Body of pancreas (tissue), 4 donors: ENCODE measurements at regions not wholly inside any gene's neighbourhood (a gene's known extent, or its start where the extent isn't known, plus 50 kb on each side); places are given as distances from the start of the nearest gene placed in this dataset.
"Not testable (repeated sequence)": the region's sequence is repeated elsewhere in the genome, so short reads cannot be mapped to it uniquely, and the experiment has no call there.

Experiments used
- ATAC-seq: fragments of 150-250 bp; one replicate; pipeline ENCODE4 v1.9.1; 2016
- DNase-seq, 4 donors: peaks; one replicate each; pipeline ENCODE4 v3.0.0-alpha.2; 2019
- H3K27ac ChIP-seq, 4 donors: fragments of 200-600 bp; sonication (generic); 1 replicate in 3 of 4; 2 replicates in 1 of 4; pipeline versions ENCODE4 v1.5.1 to v1.6.1; 2016 to 2019; ENCODE audit warnings: mild to moderate bottlenecking in 1 of 4, mixed read lengths in 1 of 4, moderate library complexity in 1 of 4
- H3K27me3 ChIP-seq, 2 donors: fragments of 200-600 bp; sonication (generic); one replicate each; pipeline ENCODE4 v1.6.0; 2016; ENCODE audit warnings: mild to moderate bottlenecking in 1 of 2
- H3K36me3 ChIP-seq, 2 donors: fragments of 200-600 bp; sonication (generic); replicated peaks in 1 of 2; 2 replicates each; pipeline ENCODE4 v1.5.1; 2016; ENCODE audit warnings: low read depth in 2 of 2; ENCODE audit not compliant: insufficient read depth in 1 of 2
- H3K4me1 ChIP-seq: fragments of 200-600 bp; sonication (generic); one replicate; pipeline ENCODE4 v1.6.0; 2016
- H3K4me3 ChIP-seq, 2 donors: fragments of 200-600 bp; sonication (generic); 1 replicate in 1 of 2; 2 replicates in 1 of 2; pipeline ENCODE4 v1.5.1; 2016 to 2019
- H3K9me3 ChIP-seq, 3 donors: fragments of 200-600 bp; sonication (generic); 1 replicate in 2 of 3; 2 replicates in 1 of 3; pipeline ENCODE4 v1.5.1; 2016
- POLR2A ChIP-seq, 3 donors: fragments of 450-650 bp; IDR thresholded peaks; one replicate each; pipeline ENCODE4 v1.6.1; 2016; ENCODE audit warnings: antibody characterized with exemption in 3 of 3, mild to moderate bottlenecking in 2 of 3
- WGBS, 2 donors: methylation state at CpG; one replicate each; pipeline ENCODE4 v1.1.5; 2017; 5-methylcytosine and 5-hydroxymethylcytosine counted together
- intact Hi-C: fragments of 100-400 bp; cut with DNase I; formaldehyde crosslinking; loops from one replicate; pipeline ENCODE4 v1.15.1; 2023
- TF ChIP-seq, protein P1 (sequence below), 7 experiments: fragments of 450-650 bp in 4 of 7; fragments of 200-600 bp in 3 of 7; sonication (generic) in 3 of 7; IDR thresholded peaks; one replicate each; pipeline ENCODE4 v1.5.1; 2016 to 2019; ENCODE audit warnings: antibody characterized with exemption in 7 of 7

DNA sequence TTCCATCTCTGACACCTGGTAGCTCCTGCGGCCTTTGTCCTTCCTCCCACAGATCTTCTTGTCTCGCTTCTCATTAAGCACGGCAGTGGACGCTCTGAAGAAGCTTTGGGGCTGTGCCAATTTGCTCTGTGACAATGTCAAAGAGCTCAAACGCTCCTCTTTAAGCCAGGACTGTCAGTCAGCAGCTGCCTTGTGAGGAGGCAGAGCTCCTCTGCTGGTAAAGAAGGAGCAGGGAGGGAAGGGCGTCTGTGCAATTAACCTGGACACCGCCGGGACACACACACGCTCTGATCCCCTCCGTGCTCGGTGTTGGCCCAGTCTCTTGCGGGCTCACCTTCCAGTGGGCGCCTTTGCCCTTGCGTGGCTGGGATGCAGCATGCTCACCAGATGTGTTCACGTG, 373.9 kb downstream of the BRD1 start:
- no peaks in the 10 kb centered on the region for H3K4me1 ChIP-seq
- WGBS, 2 donors, result 59 to 66% methylated on average over 15 of the region's 15 CpGs
- H3K9me3 ChIP-seq, result no peaks in the 10 kb centered on the region
- H3K4me3 ChIP-seq, result no peak overlapping the region
- intact Hi-C loops, result no loop called here
- DNase-seq (no peak), ATAC-seq (no peak)
- TF ChIP-seq POLR2A (IDR thresholded peaks at IDR 0.05), result no peak
- TF ChIP-seq, protein P1, sequence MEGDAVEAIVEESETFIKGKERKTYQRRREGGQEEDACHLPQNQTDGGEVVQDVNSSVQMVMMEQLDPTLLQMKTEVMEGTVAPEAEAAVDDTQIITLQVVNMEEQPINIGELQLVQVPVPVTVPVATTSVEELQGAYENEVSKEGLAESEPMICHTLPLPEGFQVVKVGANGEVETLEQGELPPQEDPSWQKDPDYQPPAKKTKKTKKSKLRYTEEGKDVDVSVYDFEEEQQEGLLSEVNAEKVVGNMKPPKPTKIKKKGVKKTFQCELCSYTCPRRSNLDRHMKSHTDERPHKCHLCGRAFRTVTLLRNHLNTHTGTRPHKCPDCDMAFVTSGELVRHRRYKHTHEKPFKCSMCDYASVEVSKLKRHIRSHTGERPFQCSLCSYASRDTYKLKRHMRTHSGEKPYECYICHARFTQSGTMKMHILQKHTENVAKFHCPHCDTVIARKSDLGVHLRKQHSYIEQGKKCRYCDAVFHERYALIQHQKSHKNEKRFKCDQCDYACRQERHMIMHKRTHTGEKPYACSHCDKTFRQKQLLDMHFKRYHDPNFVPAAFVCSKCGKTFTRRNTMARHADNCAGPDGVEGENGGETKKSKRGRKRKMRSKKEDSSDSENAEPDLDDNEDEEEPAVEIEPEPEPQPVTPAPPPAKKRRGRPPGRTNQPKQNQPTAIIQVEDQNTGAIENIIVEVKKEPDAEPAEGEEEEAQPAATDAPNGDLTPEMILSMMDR (IDR thresholded peaks at IDR 0.05), result no peak
- H3K36me3 ChIP-seq, result no peaks in the 10 kb centered on the region
- H3K27me3 ChIP-seq, result no peaks in the 10 kb centered on the region
- no peak overlapping the region for H3K27ac ChIP-seq

DNA sequence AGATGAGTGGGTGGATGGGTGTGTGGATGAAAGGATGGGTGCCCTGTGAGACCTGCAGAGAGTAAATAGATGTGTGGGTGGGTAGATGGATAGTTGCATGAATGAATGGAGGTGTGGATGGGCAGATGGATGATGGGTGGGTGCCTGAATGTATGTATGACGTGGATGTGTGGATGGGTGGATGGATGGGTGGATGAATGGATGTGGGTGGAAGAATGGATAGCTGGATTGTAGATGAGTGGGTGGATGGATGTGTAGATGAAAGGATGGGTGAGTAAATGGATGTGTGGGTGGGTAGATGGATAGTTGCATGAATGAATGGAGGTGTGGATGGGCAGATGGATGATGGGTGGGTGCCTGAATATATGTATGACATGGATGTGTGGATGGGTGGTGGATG, 374.7 kb downstream of the BRD1 start:
- H3K27me3 ChIP-seq, H3K27ac ChIP-seq, ATAC-seq, H3K36me3 ChIP-seq, H3K4me3 ChIP-seq, H3K4me1 ChIP-seq, DNase-seq, intact Hi-C loops, H3K9me3 ChIP-seq: not testable (repeated sequence)
- 50 to 53% methylated on average over 1 of the region's 1 CpG for WGBS, 2 donors

DNA sequence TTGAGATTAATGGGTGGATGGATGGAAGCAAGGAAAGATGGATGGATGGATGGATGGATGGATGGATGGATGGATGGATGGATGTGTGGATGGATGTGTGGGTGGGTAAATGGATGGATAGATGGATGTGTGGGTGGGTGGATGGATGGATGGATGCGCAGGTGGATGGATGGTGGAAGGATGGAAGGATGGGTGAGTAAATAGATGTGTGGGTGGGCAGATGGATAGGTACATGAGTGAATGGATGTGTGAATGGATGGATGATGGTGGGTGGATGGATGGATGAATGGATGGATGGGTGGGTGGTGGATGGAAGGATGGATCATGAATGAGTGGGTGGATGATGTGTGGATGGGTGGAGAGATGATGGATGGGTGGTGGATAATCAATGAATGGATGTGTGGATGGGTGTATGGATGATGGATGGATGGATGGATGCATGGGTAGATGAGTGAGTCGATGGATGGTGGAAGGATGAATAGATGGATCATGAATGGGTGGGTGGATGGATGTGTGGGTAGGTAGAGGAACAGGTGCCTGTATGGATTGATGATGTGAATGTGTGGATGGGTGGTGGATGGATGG, 375.2 kb downstream of the BRD1 start:
- H3K36me3 ChIP-seq, result no peaks in the 10 kb centered on the region
- no peak overlapping the region for H3K27ac ChIP-seq
- no peaks in the 10 kb centered on the region for H3K27me3 ChIP-seq
- WGBS, 2 donors, result 76 to 77% methylated on average over 2 of the region's 2 CpGs
- TF ChIP-seq, protein P1 (IDR thresholded peaks at IDR 0.05), result no peak
- no peak for TF ChIP-seq POLR2A (IDR thresholded peaks at IDR 0.05)
- ATAC-seq, result no peak
- intact Hi-C loops, result no loop called here
- no peaks in the 10 kb centered on the region for H3K9me3 ChIP-seq
- no peak for DNase-seq
- H3K4me1 ChIP-seq, result no peaks in the 10 kb centered on the region
- no peak overlapping the region for H3K4me3 ChIP-seq

DNA sequence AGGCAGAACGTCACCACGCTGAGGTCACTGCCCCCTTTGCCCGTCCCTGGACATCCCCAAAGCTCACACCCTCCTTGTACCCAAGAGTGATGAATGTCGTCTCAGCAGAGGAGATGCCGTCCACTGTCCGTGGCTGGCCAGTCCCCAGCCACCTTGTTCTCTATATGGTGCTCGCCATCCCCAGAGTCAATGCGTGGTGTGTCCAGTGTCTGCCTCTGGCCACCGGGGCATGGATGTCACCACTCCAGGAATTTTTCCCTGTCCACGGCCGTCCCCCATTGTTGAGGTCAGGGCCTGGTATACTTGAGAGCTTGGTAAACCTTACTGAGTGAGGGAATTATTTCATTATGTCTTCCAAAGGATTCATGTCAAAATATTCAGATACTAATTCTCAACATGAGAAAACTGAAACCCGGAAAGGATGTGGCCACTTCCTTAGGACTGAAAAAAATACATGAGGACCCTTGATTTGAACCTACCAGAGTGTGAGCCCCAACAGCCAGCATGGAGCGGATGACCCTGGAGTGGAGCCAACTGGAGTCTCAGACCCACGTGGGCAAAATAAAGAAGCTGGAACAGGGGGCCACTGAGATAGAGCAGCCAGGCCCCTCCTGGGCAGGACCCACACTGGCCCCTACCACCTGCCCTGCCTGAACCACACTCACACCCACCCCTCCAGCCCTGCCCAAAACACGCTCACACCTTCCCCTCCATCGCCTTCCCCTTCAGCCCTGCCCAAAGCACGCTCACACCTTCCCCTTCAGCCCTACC, 376.4 kb downstream of the BRD1 start:
- 40 to 42% methylated on average over 17 of the region's 17 CpGs for WGBS, 2 donors

DNA sequence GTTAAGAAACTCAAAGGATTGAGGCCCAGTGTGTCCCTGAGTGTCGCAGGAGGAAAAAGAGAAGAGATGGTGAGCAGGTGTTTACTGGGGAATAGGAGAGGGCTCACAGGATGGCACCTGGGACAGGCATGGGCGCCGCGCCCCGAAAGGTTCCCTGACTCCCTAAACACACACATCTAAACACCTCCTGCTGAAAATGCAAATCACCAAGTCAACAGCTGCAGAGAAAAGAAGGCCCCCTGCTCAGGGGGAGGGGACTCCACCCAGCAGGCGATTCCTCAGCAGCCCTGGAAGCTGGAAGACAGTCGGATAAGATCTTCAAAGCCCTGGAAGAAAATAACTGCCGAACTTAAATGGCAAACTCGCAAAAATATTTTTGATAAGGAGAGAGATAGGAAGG, 377.2 kb downstream of the BRD1 start:
- H3K4me3 ChIP-seq, result no peak overlapping the region
- no peak for ATAC-seq

More for the DNA sequence above, 376.4 kb downstream of the BRD1 start:
- TF ChIP-seq, protein P1 (IDR thresholded peaks at IDR 0.05), result no peak
- no peak for TF ChIP-seq POLR2A (IDR thresholded peaks at IDR 0.05)
- no peaks in the 10 kb centered on the region for H3K4me1 ChIP-seq
- no peak for ATAC-seq
- H3K9me3 ChIP-seq, result no peaks in the 10 kb centered on the region
- intact Hi-C loops, result no loop called here
- no peak overlapping the region for H3K27ac ChIP-seq
- H3K4me3 ChIP-seq, result no peak overlapping the region
- no peaks in the 10 kb centered on the region for H3K27me3 ChIP-seq
- DNase-seq, result no peak
- H3K36me3 ChIP-seq, result no peaks in the 10 kb centered on the region

More for the DNA sequence above, 377.2 kb downstream of the BRD1 start:
- no peaks in the 10 kb centered on the region for H3K9me3 ChIP-seq
- TF ChIP-seq, protein P1 (IDR thresholded peaks at IDR 0.05), result no peak
- no peak for TF ChIP-seq POLR2A (IDR thresholded peaks at IDR 0.05)
- DNase-seq, result no peak
- no peak overlapping the region for H3K27ac ChIP-seq
- intact Hi-C loops, result no loop called here
- H3K27me3 ChIP-seq, result no peaks in the 10 kb centered on the region
- H3K36me3 ChIP-seq, result no peaks in the 10 kb centered on the region
- WGBS, 2 donors, result 6% methylated on average over 9 of the region's 9 CpGs
- H3K4me1 ChIP-seq, result no peaks in the 10 kb centered on the region
